Hepatocyte (in vitro differentiated cells): ENCODE measurements at regions not wholly inside any gene's neighbourhood (a gene's known extent, or its start where the extent isn't known, plus 50 kb on each side); places are given as distances from the start of the nearest gene placed in this dataset.

Source experiments
- DNase-seq: peaks from one replicate; pipeline ENCODE4 v3.0.0-alpha.2; 2016; ENCODE audit warnings: low spot score
- H2AFZ ChIP-seq: fragments of 200-600 bp; sonication (generic); 2 replicates; pipeline ENCODE4 v1.6.0; 2016; ENCODE audit warnings: antibody characterized with exemption, mild to moderate bottlenecking
- H3K27ac ChIP-seq: fragments of 200-600 bp; sonication (generic); 2 replicates; pipeline ENCODE4 v1.5.1; 2016; ENCODE audit warnings: mild to moderate bottlenecking
- H3K27me3 ChIP-seq: fragments of 200-600 bp; sonication (generic); 2 replicates; pipeline ENCODE4 v1.6.1; 2016
- H3K36me3 ChIP-seq: fragments of 200-600 bp; sonication (generic); replicated peaks from 2 replicates; pipeline ENCODE4 v1.5.1; 2016; ENCODE audit warnings: low read depth; ENCODE audit not compliant: insufficient read depth
- H3K4me1 ChIP-seq: fragments of 200-600 bp; sonication (generic); 2 replicates; pipeline ENCODE4 v1.5.1; 2016; ENCODE audit warnings: mild to moderate bottlenecking, moderate library complexity; ENCODE audit not compliant: insufficient read depth
- H3K4me2 ChIP-seq: fragments of 200-600 bp; sonication (generic); 2 replicates; pipeline ENCODE4 v1.6.0; 2016
- H3K4me3 ChIP-seq: fragments of 200-600 bp; sonication (generic); 2 replicates; pipeline ENCODE4 v1.5.1; 2016; ENCODE audit warnings: mild to moderate bottlenecking
- H3K79me2 ChIP-seq: fragments of 200-600 bp; sonication (generic); 2 replicates; pipeline ENCODE4 v1.6.0; 2017; ENCODE audit warnings: mild to moderate bottlenecking
- H3K9me2 ChIP-seq: fragments of 200-600 bp; sonication (generic); replicated peaks from 2 replicates; pipeline ENCODE4 v1.6.0; 2017; ENCODE audit warnings: mild to moderate bottlenecking; ENCODE audit not compliant: insufficient read depth
- H3K9me3 ChIP-seq: fragments of 200-600 bp; sonication (generic); 2 replicates; pipeline ENCODE4 v1.5.1; 2016; ENCODE audit warnings: low read depth, mild to moderate bottlenecking
- H4K20me1 ChIP-seq: fragments of 200-600 bp; sonication (generic); 2 replicates; pipeline ENCODE4 v1.6.0; 2016; ENCODE audit warnings: mild to moderate bottlenecking; ENCODE audit not compliant: insufficient read depth, poor library complexity, severe bottlenecking
- EZH2 ChIP-seq: fragments of 200-600 bp; sonication (generic); IDR thresholded peaks from 2 replicates; pipeline ENCODE4 v1.6.1; 2016; ENCODE audit warnings: antibody characterized with exemption, mild to moderate bottlenecking, borderline replicate concordance
- EZH2phosphoT487 ChIP-seq: fragments of 200-600 bp; sonication (generic); IDR thresholded peaks from one replicate; pipeline ENCODE4 v1.6.1; 2018; ENCODE audit warnings: antibody characterized with exemption, mild to moderate bottlenecking, low read depth, moderate library complexity; ENCODE audit not compliant: unreplicated experiment, severe bottlenecking
- WGBS: methylation state at CpG from one replicate; pipeline ENCODE4 v1.1.6; 2016; ENCODE audit warnings: low lambda C conversion rate; ENCODE audit errors: missing lambda C conversion rate; 5-methylcytosine and 5-hydroxymethylcytosine counted together
- TF ChIP-seq, protein P1 (sequence below): fragments of 200-600 bp; sonication (generic); IDR thresholded peaks from 2 replicates; pipeline ENCODE4 v1.5.1; 2016; ENCODE audit warnings: antibody characterized with exemption, mild to moderate bottlenecking; ENCODE audit not compliant: poor library complexity

DNA sequence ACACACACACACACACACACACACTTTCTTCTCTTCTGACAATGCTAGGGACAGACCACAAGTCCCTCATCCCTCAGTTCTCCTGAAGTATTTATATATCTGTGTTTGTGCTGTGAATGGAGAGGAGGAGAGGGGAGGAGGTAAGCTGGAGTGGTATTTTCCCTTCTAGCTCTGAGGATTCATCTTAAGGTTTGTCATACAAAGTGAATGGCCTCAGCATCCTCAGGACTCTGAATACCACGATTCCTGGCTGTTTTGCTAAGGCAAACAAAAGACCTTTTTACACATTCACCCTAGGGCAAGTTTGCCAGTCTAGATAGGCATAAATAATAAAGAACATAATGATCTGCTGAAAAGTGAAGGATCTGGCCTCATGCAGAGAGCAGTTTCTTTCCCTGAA lies 65.7 kb upstream of the CHMP2B start:
- H3K27ac ChIP-seq: no peak overlapping the region
- H3K79me2 ChIP-seq: no peaks in the 10 kb centered on the region
- no peak overlapping the region for H2AFZ ChIP-seq
- no peaks in the 10 kb centered on the region for H3K9me2 ChIP-seq
- no peak for DNase-seq
- H3K4me3 ChIP-seq: no peak overlapping the region
- H3K9me3 ChIP-seq: no peaks in the 10 kb centered on the region
- no peaks in the 10 kb centered on the region for H4K20me1 ChIP-seq
- H3K4me1 ChIP-seq: no peaks in the 10 kb centered on the region
- H3K27me3 ChIP-seq: no peaks in the 10 kb centered on the region
- H3K36me3 ChIP-seq: no peaks in the 10 kb centered on the region
- 50% methylated on average over 1 of the region's 1 CpG for WGBS
- no peak overlapping the region for H3K4me2 ChIP-seq
- TF ChIP-seq EZH2phosphoT487 (no peak), EZH2 (no peak)
- TF ChIP-seq, protein P1, sequence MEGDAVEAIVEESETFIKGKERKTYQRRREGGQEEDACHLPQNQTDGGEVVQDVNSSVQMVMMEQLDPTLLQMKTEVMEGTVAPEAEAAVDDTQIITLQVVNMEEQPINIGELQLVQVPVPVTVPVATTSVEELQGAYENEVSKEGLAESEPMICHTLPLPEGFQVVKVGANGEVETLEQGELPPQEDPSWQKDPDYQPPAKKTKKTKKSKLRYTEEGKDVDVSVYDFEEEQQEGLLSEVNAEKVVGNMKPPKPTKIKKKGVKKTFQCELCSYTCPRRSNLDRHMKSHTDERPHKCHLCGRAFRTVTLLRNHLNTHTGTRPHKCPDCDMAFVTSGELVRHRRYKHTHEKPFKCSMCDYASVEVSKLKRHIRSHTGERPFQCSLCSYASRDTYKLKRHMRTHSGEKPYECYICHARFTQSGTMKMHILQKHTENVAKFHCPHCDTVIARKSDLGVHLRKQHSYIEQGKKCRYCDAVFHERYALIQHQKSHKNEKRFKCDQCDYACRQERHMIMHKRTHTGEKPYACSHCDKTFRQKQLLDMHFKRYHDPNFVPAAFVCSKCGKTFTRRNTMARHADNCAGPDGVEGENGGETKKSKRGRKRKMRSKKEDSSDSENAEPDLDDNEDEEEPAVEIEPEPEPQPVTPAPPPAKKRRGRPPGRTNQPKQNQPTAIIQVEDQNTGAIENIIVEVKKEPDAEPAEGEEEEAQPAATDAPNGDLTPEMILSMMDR: no peak

- no peaks in the 10 kb centered on the region for H3K27me3 ChIP-seq
- 76% methylated on average over 3 of the region's 3 CpGs for WGBS
- no peak overlapping the region for H2AFZ ChIP-seq
- TF ChIP-seq EZH2phosphoT487: no peak
- no peak for TF ChIP-seq EZH2
- TF ChIP-seq, protein P1: no peak
- no peak overlapping the region for H3K4me3 ChIP-seq
- H3K36me3 ChIP-seq: no peaks in the 10 kb centered on the region
- H3K9me2 ChIP-seq: no peaks in the 10 kb centered on the region
- no peaks in the 10 kb centered on the region for H3K4me1 ChIP-seq
- no peaks in the 10 kb centered on the region for H4K20me1 ChIP-seq
- no peak overlapping the region for H3K4me2 ChIP-seq
- no peak overlapping the region for H3K27ac ChIP-seq
- no peaks in the 10 kb centered on the region for H3K9me3 ChIP-seq
- H3K79me2 ChIP-seq: no peaks in the 10 kb centered on the region
- DNase-seq: no peak
Observed at GRCh38 chr3:87161013-87161412, 66.1 kb upstream of the CHMP2B start.

DNA sequence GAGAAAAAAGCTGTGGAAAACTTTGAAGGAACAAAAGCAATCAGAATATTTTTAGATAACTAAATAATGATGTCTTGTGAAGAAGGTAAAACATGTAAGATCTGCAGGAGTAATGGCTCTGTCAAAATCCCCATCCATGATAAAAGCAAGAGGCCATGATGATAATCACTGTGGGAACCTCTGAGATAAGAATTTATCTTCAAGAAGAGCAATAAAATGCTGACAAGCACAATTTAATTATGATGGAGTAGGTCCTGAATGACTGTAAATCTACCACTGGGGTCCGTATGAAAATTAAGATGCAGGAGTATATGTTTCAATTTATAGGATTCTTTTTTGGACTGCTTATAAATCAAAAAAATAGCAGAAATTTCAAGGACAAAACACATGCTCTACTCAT lies 68.3 kb upstream of the CHMP2B start:
- no peaks in the 10 kb centered on the region for H3K79me2 ChIP-seq

More for the DNA sequence above, 68.3 kb upstream of the CHMP2B start:
- no peaks in the 10 kb centered on the region for H3K9me3 ChIP-seq
- 22% methylated on average over 1 of the region's 1 CpG for WGBS
- H2AFZ ChIP-seq: no peak overlapping the region
- H3K4me3 ChIP-seq: no peak overlapping the region
- H3K9me2 ChIP-seq: no peaks in the 10 kb centered on the region
- no peaks in the 10 kb centered on the region for H4K20me1 ChIP-seq
- no peaks in the 10 kb centered on the region for H3K4me1 ChIP-seq
- TF ChIP-seq, protein P1: no peak
- TF ChIP-seq EZH2phosphoT487: no peak
- no peak for TF ChIP-seq EZH2
- no peak overlapping the region for H3K27ac ChIP-seq
- H3K27me3 ChIP-seq: no peaks in the 10 kb centered on the region
- no peak overlapping the region for H3K4me2 ChIP-seq
- no peaks in the 10 kb centered on the region for H3K36me3 ChIP-seq
- DNase-seq: no peak
